ENCODE measurements at regions not wholly inside any gene's neighbourhood (a gene's known extent, or its start where the extent isn't known, plus 50 kb on each side); places are given as distances from the start of the nearest gene placed in this dataset.
"Not testable (repeated sequence)": the region's sequence is repeated elsewhere in the genome, so short reads cannot be mapped to it uniquely, and the experiment has no call there.

- intact Hi-C loops (cut with micrococcal nuclease): no loop called here
These were observed 193.7 kb downstream of the TTC39B start for GRCh38 chr9:15113288-15113687.

DNA sequence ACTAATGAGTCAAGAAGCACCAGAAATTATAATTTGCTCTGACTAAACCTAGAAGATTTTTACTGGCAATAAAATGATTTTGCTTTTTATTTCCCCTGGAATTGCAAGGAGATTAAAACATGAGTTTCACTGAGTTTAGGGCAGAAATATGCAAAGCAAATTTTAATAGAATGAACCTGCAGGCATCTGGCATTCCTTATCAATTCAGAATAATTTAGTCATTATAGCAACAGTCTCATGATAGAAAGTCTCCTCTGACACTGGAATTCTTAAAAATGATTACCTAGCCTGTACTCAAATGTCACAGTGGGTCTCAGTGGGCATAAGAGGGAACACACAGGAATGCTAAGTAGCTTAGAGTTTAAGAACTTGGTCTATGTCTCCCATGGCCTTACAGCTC is 195.9 kb downstream of the TTC39B start:
- intact Hi-C loops (cut with micrococcal nuclease): no loop called here

DNA sequence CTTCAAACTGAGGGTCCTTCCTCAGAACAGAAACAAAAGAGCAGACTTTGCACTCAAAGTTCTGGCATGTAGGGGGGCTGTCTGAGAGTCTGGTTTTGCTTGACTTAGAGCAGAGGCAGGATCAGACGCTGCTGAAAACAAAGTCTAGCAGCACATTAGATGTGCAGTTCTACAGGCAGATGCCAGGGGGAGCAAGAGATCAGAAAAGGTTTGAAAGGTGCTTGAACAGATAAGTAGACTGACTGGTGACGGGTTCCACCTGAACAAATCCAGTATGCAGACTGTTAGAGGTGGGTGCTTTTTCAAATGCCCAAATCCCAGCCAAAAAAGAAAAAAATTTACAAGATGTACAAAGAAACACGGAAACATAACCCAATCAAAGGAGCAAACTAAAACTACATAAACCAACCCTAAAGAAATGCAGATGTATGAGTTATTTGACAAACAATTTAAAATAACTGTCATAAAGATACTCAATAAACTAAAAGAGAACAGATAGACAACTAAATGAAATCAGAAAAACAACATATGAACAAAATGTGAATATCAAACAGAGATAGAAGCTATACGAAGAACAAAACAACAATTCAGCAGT is 194.7 kb upstream of the FREM1 start:
- intact Hi-C loops (cut with micrococcal nuclease): loop anchor here (1.0 kb wide), 3 partner anchors 30 to 501 kb away; no protein-coding TSS in a partner anchor

- intact Hi-C loops (cut with micrococcal nuclease): no loop called here
These were observed 193.1 kb upstream of the FREM1 start for GRCh38 chr9:15103290-15103689.

GRCh38 chr9:15101095-15101494 is 190.9 kb upstream of the FREM1 start:
- intact Hi-C loops (cut with micrococcal nuclease): no loop called here

DNA sequence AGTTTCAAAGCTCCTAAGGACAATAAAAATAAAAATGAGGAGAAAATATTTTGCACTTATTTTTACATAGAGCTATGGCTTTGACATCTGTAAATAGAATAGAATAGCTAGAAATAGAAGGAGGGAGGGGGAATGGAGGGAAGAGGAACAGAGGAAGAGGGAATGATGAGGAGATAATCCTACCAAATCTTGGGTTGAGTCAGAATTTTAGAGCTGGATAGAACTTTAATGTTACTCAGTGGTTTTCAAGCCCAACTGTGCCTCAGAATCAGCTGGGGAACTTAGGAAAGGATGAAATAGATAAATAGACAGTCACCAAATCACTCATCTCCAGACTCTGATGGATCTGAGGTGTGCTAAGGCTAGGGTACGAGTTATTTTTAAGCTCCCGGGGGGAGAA is 190.3 kb upstream of the FREM1 start:
- intact Hi-C loops (cut with micrococcal nuclease): no loop called here

DNA sequence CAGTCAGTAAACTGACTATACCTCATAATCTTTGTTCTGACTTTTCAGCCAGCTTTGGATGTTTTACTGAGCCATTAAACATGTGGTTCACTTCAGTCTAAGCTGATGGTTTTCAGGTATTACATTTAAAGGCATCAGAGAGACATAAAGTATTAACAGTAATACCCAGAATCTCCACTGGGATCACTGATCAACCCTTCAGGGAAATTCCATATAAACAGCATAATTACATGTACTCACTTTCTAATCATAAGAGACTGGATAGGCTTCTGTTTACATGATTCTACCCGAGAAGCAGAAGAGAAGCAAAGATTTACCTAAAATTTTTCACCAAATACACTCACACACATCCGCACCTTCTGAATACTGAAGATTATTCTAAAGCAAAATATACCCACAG is 186.7 kb upstream of the FREM1 start:
- intact Hi-C loops (cut with micrococcal nuclease): no loop called here

DNA sequence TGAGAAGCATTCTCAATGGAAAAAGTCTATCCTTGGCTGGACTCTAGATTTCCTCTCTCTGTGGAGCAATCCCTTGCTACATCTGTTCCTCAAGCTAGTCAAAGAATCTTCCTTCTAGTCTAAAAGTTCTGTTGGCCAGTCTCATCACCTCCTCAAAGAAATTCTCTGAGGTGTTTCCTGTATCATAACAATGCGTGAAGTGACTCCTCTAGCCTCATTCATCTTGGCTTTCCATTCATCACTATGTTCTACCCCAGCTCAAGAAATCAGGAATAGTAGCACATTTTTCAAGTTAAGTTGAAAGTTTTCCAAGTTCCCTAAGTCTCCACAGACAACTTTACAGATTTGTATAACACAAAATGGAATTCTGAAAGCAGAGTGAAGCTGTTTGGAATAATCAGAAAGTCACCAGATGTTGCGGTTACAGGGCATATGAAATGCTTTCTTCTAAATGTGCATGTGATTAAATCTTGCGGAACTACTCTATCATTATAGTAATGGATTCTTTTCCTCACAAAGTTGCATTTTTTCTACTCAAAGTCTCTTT is 176.6 kb upstream of the FREM1 start:
- intact Hi-C loops (cut with micrococcal nuclease): no loop called here

DNA sequence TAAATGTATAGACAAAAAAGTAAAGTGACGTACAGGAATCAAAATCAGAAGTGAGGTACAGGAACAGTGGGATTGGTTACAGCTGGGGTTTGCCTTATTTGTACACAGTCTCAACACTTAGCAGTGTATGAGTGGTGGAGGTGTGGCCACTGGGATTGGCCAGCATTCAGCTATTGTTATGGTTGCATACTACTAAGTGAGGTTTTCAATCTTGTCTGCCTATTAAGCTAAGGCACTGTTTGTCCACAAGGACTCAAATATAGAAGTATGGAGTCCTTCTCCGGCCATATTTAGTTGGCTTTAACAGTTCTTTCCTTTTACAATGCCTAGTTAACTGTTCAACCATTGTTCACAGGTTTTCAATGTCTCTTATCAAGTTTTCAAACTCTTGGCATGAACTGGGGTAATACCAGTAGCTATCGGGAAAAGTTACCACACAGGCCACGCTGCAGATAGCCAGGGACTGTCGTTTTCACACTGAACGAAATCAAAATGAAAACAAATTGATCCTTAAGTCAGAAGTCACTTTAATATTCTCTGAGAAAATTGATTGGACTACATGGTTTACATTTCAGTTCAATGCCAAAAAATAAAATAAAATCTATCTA is 176.0 kb upstream of the FREM1 start:
- intact Hi-C loops (cut with micrococcal nuclease): no loop called here

DNA sequence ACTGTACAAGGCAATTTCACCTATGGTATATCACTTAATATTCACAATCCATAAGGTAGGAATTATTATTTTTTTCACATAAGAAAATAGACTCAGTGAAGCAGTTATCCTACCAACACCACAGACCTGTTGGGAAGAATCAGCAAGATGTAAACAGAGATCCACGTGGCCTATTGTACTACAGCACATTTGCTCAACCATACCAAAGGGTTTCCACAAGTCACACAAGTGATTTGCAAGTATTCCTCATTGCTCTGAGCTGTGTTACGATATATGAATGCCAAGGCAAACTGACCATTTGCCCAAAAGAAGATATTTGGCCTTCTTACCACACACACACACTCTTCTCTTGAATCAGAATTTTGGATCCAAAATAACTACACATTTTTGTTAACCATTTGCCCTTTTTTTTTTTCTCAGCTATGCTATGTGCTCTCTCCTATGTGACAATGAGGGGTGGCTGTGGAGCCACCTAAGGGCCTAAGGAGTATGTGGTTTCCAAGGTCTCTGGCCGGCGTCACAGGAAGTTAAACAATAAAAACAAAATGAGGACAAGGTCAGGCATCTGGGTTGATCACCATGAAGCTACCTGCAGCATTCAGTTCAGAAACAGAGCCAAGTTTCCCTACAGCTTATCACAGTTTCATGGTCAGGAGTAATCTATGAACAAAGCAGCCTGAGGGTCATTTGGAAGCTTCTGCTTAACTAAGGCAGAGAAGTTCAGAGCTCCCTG is 171.0 kb upstream of the FREM1 start:
- intact Hi-C loops (cut with micrococcal nuclease): no loop called here

DNA sequence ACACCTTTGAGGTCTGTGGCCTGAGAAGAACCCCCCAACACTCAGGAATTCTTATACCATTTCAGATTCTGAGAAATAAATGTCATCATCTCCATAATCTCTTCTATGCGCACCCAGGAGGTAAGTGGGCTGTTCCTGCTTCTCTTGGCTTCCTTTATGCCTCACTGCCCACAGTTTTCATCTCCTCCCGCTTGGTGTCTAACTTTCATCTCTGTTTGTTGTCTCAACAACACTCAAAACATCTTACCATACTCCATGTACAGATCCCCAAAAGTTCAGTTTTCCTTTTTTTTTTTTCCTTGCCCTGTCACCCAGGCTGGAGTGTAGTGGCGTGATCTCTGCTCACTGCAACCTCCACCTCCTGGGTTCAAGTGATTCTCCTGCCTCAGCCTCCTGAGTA is 170.2 kb upstream of the FREM1 start:
- intact Hi-C loops (cut with micrococcal nuclease): no loop called here

DNA sequence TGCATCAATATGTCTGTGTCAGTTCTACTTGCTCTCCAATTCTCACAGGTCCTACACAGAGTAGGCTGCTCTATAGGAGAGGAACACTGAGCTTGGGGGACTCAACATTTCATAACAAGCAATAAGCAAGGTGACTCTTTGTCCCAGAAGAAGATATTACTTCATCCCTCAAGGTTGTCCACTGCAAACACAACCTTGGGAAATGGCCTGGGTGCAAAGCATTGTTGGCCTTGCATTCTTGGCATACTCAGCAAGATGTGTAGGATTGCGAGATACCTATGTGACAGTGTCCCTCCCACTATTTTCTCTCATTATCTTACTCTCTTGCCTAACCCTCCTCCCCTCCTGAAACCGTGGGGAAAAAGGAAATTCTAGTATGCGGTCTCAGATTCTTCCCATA is 169.8 kb upstream of the FREM1 start:
- intact Hi-C loops (cut with micrococcal nuclease): no loop called here

- intact Hi-C loops (cut with micrococcal nuclease): no loop called here
These were observed 167.9 kb upstream of the FREM1 start for GRCh38 chr9:15077946-15078729.

- intact Hi-C loops (cut with micrococcal nuclease): no loop called here
These were observed 163.4 kb upstream of the FREM1 start for GRCh38 chr9:15073620-15074019.

DNA sequence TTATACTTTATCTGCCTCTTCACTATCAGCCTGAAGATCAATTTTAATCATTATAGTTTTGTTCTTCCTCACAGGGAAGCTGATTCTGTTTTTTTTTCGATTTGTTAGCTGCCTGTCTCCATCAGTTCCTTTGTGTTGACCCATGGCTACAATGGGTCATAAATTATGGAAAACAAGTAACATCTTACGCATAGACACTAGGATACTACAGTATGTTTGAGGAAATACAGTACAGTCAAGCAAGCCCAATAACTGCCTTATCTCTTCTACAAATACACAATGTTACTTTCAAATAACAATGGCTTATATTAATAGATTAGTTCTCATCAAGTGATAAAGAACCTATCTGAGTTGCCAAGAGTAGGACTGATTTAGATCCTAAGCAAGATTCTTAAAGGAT is 160.5 kb upstream of the FREM1 start:
- intact Hi-C loops (cut with micrococcal nuclease): no loop called here

- intact Hi-C loops (cut with micrococcal nuclease): no loop called here
These were observed 158.9 kb upstream of the FREM1 start for GRCh38 chr9:15069106-15069505.

DNA sequence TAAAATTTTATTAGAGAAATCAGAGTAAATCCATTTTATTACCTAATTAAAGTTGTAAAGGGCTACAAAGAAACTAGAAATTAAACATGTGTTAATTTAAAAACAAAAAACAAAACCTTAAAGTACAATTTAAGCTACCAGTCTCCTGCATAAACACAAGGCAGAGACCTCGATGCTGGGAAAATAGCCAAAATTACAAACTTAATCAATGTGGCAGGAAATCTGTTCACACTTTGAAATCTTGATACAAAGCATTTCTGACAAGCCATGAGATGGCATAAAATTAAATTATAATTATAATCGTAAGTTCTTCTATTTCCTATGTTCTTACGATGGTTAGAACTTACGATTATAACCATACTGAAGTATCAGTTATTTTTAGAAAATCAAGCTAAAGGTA is 158.0 kb upstream of the FREM1 start:
- intact Hi-C loops (cut with micrococcal nuclease): no loop called here

DNA sequence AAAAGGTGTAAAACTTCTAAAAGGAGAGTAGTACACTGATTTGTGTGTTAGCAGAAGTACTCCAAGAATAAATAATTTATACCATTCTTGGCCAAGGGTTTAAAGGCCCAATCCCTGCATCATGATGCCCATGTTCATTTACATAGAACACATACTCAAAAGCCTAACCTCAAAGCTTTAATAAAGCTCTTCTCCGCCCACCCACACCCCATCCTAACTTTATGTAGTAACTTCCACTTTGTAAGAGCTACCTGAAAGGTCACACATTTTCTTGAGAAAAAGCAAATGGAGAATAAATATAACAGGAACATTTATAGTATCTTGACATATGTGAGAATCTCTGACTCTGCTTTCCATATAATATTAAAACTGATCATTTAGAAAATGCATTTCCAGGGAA is 148.8 kb upstream of the FREM1 start:
- intact Hi-C loops (cut with micrococcal nuclease): no loop called here

GRCh38 chr9:15058236-15058635 is 148.0 kb upstream of the FREM1 start:
- intact Hi-C loops (cut with micrococcal nuclease): no loop called here

- intact Hi-C loops (cut with micrococcal nuclease): not testable (repeated sequence)
These were observed 145.1 kb upstream of the FREM1 start for GRCh38 chr9:15055284-15055683.

DNA sequence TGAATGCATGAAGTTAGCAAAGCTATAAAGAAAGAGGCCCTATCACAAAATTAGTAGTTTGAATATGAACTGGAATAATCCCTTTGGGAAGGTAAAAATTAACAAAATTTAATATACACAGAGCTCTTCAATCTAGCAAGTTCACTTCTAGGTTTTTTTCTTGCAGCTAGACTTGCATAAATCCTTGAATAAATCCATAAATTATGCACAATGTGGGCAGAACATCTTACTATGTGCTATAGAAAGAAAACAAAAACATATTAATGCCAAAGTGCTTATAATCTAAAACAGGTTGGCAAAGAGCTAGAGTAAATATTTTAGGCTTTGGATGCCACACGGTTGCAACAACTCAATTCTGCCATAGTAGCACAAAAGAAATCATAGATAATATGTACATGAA is 138.5 kb upstream of the FREM1 start:
- intact Hi-C loops (cut with micrococcal nuclease): no loop called here

GRCh38 chr9:15047028-15047551 is 136.9 kb upstream of the FREM1 start:
- intact Hi-C loops (cut with micrococcal nuclease): no loop called here

Data from T-helper 1 cell treated with Interleukin-12 subunit alpha and Interleukin-12 subunit beta and Interleukin-4 antibody, amounts not matched to agents 30 ng/mL and 1 ng/mL, for 36 hours (primary cell).